22Rv1 (cell line): ENCODE measurements at regions not wholly inside any gene's neighbourhood (a gene's known extent, or its start where the extent isn't known, plus 50 kb on each side); places are given as distances from the start of the nearest gene placed in this dataset.

Experiments used
- H3K27ac ChIP-seq: fragments of 450-650 bp; 2 replicates; pipeline ENCODE4 v1.5.1; 2017
- ZFX ChIP-seq: fragments of 450-650 bp; IDR thresholded peaks from 2 replicates; pipeline ENCODE4 v1.6.1; 2017; ENCODE audit warnings: antibody characterized with exemption, borderline replicate concordance
- TF ChIP-seq, protein P1 (sequence below): fragments of 450-650 bp; IDR thresholded peaks from 2 replicates; pipeline ENCODE4 v1.5.1; 2017; ENCODE audit warnings: mild to moderate bottlenecking

DNA sequence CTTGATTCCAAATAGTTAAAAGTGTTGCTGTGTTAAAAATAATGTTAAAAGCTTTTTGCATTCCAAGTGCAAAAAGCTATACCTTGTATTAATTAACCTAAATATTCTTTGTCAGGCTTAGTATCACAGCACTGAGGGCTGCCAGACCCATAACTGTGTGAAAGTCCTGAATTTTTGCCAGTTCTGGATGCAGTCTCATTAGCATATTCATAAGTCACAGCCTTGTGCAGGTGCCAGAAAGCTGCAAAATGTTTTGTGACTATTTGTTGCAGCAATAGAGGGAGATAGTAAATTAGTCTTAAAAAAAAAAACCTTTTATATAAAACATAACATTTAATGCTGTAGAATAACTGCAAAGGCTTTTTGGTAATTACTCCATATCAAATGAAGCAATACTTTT is 56.6 kb downstream of the SLITRK1 start:
- TF ChIP-seq ZFX, result no peak
- TF ChIP-seq, protein P1, sequence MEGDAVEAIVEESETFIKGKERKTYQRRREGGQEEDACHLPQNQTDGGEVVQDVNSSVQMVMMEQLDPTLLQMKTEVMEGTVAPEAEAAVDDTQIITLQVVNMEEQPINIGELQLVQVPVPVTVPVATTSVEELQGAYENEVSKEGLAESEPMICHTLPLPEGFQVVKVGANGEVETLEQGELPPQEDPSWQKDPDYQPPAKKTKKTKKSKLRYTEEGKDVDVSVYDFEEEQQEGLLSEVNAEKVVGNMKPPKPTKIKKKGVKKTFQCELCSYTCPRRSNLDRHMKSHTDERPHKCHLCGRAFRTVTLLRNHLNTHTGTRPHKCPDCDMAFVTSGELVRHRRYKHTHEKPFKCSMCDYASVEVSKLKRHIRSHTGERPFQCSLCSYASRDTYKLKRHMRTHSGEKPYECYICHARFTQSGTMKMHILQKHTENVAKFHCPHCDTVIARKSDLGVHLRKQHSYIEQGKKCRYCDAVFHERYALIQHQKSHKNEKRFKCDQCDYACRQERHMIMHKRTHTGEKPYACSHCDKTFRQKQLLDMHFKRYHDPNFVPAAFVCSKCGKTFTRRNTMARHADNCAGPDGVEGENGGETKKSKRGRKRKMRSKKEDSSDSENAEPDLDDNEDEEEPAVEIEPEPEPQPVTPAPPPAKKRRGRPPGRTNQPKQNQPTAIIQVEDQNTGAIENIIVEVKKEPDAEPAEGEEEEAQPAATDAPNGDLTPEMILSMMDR, result no peak

DNA sequence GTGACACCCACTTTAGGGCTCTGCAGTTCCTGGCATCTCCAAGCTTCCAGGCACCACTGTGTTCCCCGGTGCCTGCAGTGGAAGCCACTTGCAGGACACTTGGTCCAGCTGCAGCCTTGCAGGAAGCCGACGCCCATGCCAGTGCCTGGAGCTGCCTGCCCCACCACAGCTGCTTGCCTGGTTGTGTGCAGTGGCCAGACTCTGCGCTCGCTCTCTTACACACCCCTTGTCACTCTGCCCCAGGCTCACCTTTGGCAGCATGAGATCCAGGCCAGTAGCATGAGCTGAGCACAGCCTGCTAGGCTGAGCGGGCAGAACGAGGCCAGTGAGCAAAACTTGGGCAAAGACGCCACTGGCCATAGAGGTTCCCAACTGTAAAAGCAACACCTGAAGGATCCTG is 57.7 kb downstream of the SLITRK1 start:
- TF ChIP-seq, protein P1, result no peak
- TF ChIP-seq ZFX, result no peak
- H3K27ac ChIP-seq, result no peak overlapping the region

More for the DNA sequence above, 56.6 kb downstream of the SLITRK1 start:
- H3K27ac ChIP-seq, result no peak overlapping the region

DNA sequence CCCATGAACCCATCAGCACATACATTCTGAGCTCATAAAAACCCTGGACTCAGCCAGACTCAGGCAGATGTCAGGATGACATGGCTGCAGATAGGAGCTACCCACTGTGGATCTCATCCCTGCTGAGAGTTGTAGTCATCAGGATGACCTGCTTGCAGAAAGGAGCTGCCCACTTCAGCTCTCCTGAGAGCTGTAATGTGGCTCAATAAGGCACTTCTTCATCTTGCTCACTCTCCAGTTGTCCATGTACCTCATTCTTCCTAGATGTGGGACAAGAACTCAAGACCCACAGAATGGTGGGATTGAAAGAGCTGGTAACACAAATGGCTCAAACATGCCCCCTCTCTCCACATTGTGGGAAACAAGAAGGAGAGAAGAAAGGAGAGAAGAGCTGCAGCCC is 58.2 kb downstream of the SLITRK1 start:
- TF ChIP-seq ZFX, result no peak
- no peak overlapping the region for H3K27ac ChIP-seq

DNA sequence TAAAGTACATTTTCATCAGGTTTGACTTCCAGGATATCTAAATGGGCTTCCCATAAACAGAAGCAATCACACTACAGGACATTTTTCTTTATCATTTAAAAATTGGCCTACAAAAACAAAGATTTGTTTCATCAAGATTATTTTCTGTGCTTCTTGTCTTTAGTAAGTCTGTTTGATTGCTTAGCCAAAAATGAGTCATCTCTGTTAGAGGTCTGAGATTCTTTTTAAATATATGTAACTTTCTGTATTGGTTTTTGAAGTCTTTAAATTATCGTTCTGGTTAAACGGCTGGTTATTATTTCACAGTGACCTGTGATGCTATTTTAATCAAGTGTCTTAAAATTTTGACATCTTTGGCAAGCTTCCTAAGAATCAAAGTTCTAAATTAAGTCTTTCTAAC is 62.7 kb downstream of the SLITRK1 start:
- no peak overlapping the region for H3K27ac ChIP-seq
- TF ChIP-seq, protein P1, result no peak
- no peak for TF ChIP-seq ZFX

DNA sequence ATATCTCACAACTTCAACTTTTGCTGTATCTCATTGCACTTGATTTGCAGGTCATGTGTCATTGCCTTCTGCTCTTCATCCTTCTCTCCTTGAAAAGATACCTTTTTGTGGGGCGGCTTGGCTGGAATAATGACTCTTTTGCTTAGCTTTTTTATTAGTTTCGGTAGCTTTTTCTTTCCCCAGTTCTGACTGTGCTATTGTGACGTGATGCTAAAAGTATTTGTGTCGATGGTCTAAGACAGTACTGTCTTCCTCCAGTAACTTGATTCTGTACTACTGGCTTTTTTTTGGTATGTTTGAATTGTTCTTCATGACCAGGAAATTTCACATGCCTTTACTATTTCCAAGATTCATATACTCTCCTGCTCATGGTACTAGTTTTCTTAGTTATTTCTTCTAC is 63.1 kb downstream of the SLITRK1 start:
- no peak overlapping the region for H3K27ac ChIP-seq
- no peak for TF ChIP-seq ZFX
- TF ChIP-seq, protein P1, result no peak

DNA sequence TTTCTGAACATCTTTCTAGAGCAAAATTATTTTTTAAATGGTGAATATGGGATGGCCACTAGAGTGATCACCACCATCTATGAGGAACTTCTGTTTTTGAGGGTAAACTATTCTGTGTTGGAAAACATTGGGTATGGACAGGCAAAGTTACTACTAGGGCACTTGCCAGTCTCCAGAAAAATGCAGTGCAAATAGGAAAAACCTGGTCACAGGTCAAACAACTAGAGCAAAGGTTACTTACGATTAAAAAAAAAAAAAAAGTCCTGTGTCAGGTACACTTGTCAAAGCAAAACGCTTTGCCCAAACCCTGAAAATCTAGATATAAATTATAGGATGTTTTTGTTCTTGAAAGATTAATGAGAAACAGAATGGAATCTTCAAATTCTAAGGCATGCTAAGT is 66.2 kb downstream of the SLITRK1 start:
- TF ChIP-seq ZFX, result no peak
- TF ChIP-seq, protein P1, result no peak
- no peak overlapping the region for H3K27ac ChIP-seq

DNA sequence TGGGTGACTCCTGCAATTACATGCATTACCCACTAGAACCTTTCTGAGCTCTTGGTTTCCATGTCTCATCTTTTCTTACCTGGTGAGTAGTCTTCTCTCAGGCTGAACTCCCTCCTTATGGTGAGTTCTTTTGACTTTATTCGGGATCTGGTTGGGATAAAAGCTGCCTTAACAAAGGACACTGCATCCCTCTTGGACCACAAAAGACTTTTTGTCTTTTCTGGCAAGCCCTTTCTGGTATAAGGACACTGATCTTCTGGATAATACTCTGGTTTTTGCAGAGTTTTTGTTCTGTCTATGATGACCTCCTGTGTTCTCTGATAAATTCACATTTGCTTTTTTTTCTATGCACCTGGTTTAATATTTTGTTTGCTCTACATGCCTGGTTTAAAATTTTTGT is 66.7 kb downstream of the SLITRK1 start:
- TF ChIP-seq ZFX, result no peak
- TF ChIP-seq, protein P1, result no peak
- H3K27ac ChIP-seq, result no peak overlapping the region

DNA sequence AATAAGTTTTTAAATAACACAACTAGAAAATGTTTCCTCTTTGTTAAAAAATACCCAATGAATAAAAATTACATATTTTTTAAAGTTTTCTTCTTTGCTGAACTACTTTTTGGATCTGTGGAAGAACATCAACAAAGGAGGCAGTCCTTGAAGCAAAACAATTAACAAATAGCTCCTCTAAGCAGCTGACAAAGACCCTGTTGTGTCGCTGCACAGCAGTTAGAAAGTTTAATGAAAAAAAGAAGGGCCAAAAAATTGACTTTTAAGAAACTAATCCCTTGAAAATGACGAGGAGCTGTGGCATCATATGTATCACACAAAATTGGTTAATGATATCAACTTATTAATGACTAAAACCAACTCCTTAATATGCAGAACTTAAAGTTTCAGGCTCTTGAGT is 72.1 kb downstream of the SLITRK1 start:
- H3K27ac ChIP-seq, result no peak overlapping the region
- no peak for TF ChIP-seq ZFX
- TF ChIP-seq, protein P1, result no peak
